Stomach (tissue), 8 donors: ENCODE measurements at regions not wholly inside any gene's neighbourhood (a gene's known extent, or its start where the extent isn't known, plus 50 kb on each side); places are given as distances from the start of the nearest gene placed in this dataset.

Experiments
- DNase-seq, 2 donors: peaks; one replicate each; pipeline versions ENCODE4 v3.0.0 to v3.0.0-alpha.2; 2013 to 2019
- H3K27ac ChIP-seq, 5 donors: fragments of 200-600 bp in 4 of 5; sonication (generic) in 4 of 5; one replicate each; pipeline ENCODE4 v1.5.1; 2013 to 2019; ENCODE audit warnings: mild to moderate bottlenecking in 1 of 5, moderate library complexity in 1 of 5
- H3K27me3 ChIP-seq, 3 donors: fragments of 200-600 bp; sonication (generic); one replicate each; pipeline ENCODE4 v1.5.1; 2017 to 2019; ENCODE audit warnings: mixed run types in 1 of 3
- H3K36me3 ChIP-seq, 4 donors: fragments of 200-600 bp; sonication (generic); 1 replicate in 3 of 4; 2 replicates in 1 of 4; pipeline ENCODE4 v1.5.1; 2016 to 2019
- H3K4me1 ChIP-seq, 4 donors: fragments of 200-600 bp; sonication (generic); one replicate each; pipeline ENCODE4 v1.5.1; 2016 to 2019
- H3K4me3 ChIP-seq, 4 donors: fragments of 200-600 bp; sonication (generic) in 3 of 4; one replicate each; pipeline ENCODE4 v1.5.1; 2016 to 2019; ENCODE audit warnings: mild to moderate bottlenecking in 1 of 4
- H3K9me3 ChIP-seq, 4 donors: fragments of 200-600 bp; sonication (generic); one replicate each; pipeline ENCODE4 v1.5.1; 2016 to 2019
- CTCF ChIP-seq, 7 experiments: fragments of 450-650 bp in 4 of 7; fragments of 200-600 bp in 3 of 7; sonication (generic) in 3 of 7; IDR thresholded peaks; one replicate each; pipeline ENCODE4 v1.5.1; 2016 to 2019; ENCODE audit warnings: antibody characterized with exemption in 7 of 7, control low read depth in 2 of 7, mild to moderate bottlenecking in 1 of 7
- EP300 ChIP-seq: sonication (generic); formaldehyde crosslinking; IDR thresholded peaks from one replicate; pipeline ENCODE4 v1.6.1; 2017; ENCODE audit warnings: antibody characterized with exemption
- POLR2A ChIP-seq, 4 donors: fragments of 450-650 bp; IDR thresholded peaks; one replicate each; pipeline ENCODE4 v1.6.1; 2016; ENCODE audit warnings: antibody characterized with exemption in 4 of 4, control low read depth in 2 of 4, mild to moderate bottlenecking in 1 of 4, moderate library complexity in 1 of 4
- POLR2AphosphoS5 ChIP-seq, 3 donors: sonication (generic); formaldehyde crosslinking; IDR thresholded peaks; one replicate each; pipeline ENCODE4 v1.6.1; 2016; ENCODE audit warnings: antibody characterized with exemption in 3 of 3
- WGBS, 5 donors: extraction: QIAGEN DNeasy Blood & Tissue Kit in 3 of 5; methylation state at CpG; one replicate each; pipeline versions ENCODE4 v1.1.5 to v1.1.7; 2013 to 2018; 5-methylcytosine and 5-hydroxymethylcytosine counted together
- intact Hi-C: fragments of 100-400 bp; cut with DNase I; formaldehyde crosslinking; loops from one replicate; pipeline ENCODE4 v1.15.1; 2023; ENCODE audit warnings: low total_unique reads
- donor health status: healthy with polysubstance abuse.
- donor health status: Bipolar disorder and iron deficiency.
- donor health status: healthy.

- no peaks in the 10 kb centered on the region for H3K36me3 ChIP-seq
- no peak overlapping the region for H3K27ac ChIP-seq
- DNase-seq: no peak
- no peaks in the 10 kb centered on the region for H3K4me1 ChIP-seq
- intact Hi-C loops: no loop called here
- WGBS, 5 donors: 77 to 88% (median 84%) methylated on average over 4 of the region's 4 CpGs
- H3K9me3 ChIP-seq: no peaks in the 10 kb centered on the region
- H3K4me3 ChIP-seq: no peak overlapping the region
- TF ChIP-seq CTCF (IDR thresholded peaks at IDR 0.05) (no peak), POLR2A (IDR thresholded peaks at IDR 0.05) (no peak)
- H3K27me3 ChIP-seq: no peaks in the 10 kb centered on the region
Observed at GRCh38 chr2:121880283-121880682, 124.8 kb downstream of the TSN start.

- no peak overlapping the region for H3K4me3 ChIP-seq
- H3K4me1 ChIP-seq: no peaks in the 10 kb centered on the region
- no peak for DNase-seq
- H3K9me3 ChIP-seq: no peaks in the 10 kb centered on the region
- H3K36me3 ChIP-seq: no peaks in the 10 kb centered on the region
- WGBS, 5 donors: 87 to 92% (median 90%) methylated on average over 4 of the region's 4 CpGs
- TF ChIP-seq POLR2AphosphoS5 (IDR thresholded peaks at IDR 0.05): no peak
- no peak for TF ChIP-seq EP300
- no peak for TF ChIP-seq POLR2A (IDR thresholded peaks at IDR 0.05)
- no peak for TF ChIP-seq CTCF (IDR thresholded peaks at IDR 0.05)
- intact Hi-C loops: no loop called here
- H3K27ac ChIP-seq: no peak overlapping the region
- no peaks in the 10 kb centered on the region for H3K27me3 ChIP-seq
Observed at GRCh38 chr2:121881038-121881437, 125.6 kb downstream of the TSN start.

- intact Hi-C loops: no loop called here
- no peak for TF ChIP-seq POLR2AphosphoS5 (IDR thresholded peaks at IDR 0.05)
- TF ChIP-seq CTCF (IDR thresholded peaks at IDR 0.05): no peak
- TF ChIP-seq EP300: no peak
- TF ChIP-seq POLR2A (IDR thresholded peaks at IDR 0.05): no peak
- 81 to 90% (median 87%) methylated on average over 4 of the region's 4 CpGs for WGBS, 5 donors
Observed at GRCh38 chr2:121881950-121882349, 126.5 kb downstream of the TSN start.

GRCh38 chr2:121884078-121884477 is 128.6 kb downstream of the TSN start:
- Histone ChIP-seq H3K4me1 (no peaks in the 10 kb centered on the region), H3K4me3 (no peak overlapping the region), H3K9me3 (no peaks in the 10 kb centered on the region), H3K36me3 (no peaks in the 10 kb centered on the region), H3K27me3 (no peaks in the 10 kb centered on the region), H3K27ac (no peak overlapping the region)
- intact Hi-C loops: no loop called here
- 51 to 62% (median 58%) methylated on average over 3 of the region's 3 CpGs for WGBS, 5 donors
- no peak for TF ChIP-seq CTCF (IDR thresholded peaks at IDR 0.05)
- TF ChIP-seq EP300: no peak
- no peak for TF ChIP-seq POLR2A (IDR thresholded peaks at IDR 0.05)
- TF ChIP-seq POLR2AphosphoS5 (IDR thresholded peaks at IDR 0.05): no peak
- no peak for DNase-seq

More at GRCh38 chr2:121881950-121882349, 126.5 kb downstream of the TSN start:
- no peak overlapping the region for H3K27ac ChIP-seq
- no peak overlapping the region for H3K4me3 ChIP-seq
- no peaks in the 10 kb centered on the region for H3K9me3 ChIP-seq
- no peak for DNase-seq
- H3K27me3 ChIP-seq: no peaks in the 10 kb centered on the region
- H3K4me1 ChIP-seq: no peaks in the 10 kb centered on the region
- H3K36me3 ChIP-seq: no peaks in the 10 kb centered on the region
